Smooth muscle cell (in vitro differentiated cells): ENCODE measurements at regions not wholly inside any gene's neighbourhood (a gene's known extent, or its start where the extent isn't known, plus 50 kb on each side); places are given as distances from the start of the nearest gene placed in this dataset.

Source experiments
- DNase-seq: peaks from one replicate; lab custom pipeline; 2025; ENCODE audit not compliant: unreplicated experiment; lab: John Stamatoyannopoulos, UW
- H2AFZ ChIP-seq: fragments of 200-600 bp; sonication (generic); 2 replicates; pipeline ENCODE4 v1.6.0; 2016; ENCODE audit warnings: antibody characterized with exemption, low read depth, mild to moderate bottlenecking
- H3F3A ChIP-seq: fragments of 200-600 bp; sonication (generic); 2 replicates; pipeline ENCODE4 v1.6.0; 2017; ENCODE audit warnings: antibody characterized with exemption, low read depth
- H3K27ac ChIP-seq: fragments of 200-600 bp; sonication (generic); 2 replicates; pipeline ENCODE4 v1.5.1; 2016; ENCODE audit warnings: low read depth, mild to moderate bottlenecking
- H3K27me3 ChIP-seq: fragments of 200-600 bp; sonication (generic); 2 replicates; pipeline ENCODE4 v1.6.1; 2016; ENCODE audit warnings: low read depth, mild to moderate bottlenecking
- H3K36me3 ChIP-seq: fragments of 200-600 bp; sonication (generic); 2 replicates; pipeline ENCODE4 v1.5.1; 2016; ENCODE audit warnings: low read depth
- H3K4me1 ChIP-seq: fragments of 200-600 bp; sonication (generic); 2 replicates; pipeline ENCODE4 v1.5.1; 2016; ENCODE audit warnings: low read depth
- H3K4me2 ChIP-seq: fragments of 200-600 bp; sonication (generic); 2 replicates; pipeline ENCODE4 v1.6.0; 2016; ENCODE audit warnings: mild to moderate bottlenecking
- H3K4me3 ChIP-seq: fragments of 200-600 bp; sonication (generic); 2 replicates; pipeline ENCODE4 v1.5.1; 2016; ENCODE audit warnings: mild to moderate bottlenecking
- H3K79me2 ChIP-seq: fragments of 200-600 bp; sonication (generic); 2 replicates; pipeline ENCODE4 v1.6.0; 2016; ENCODE audit warnings: low read depth, mild to moderate bottlenecking
- H3K9ac ChIP-seq: fragments of 200-600 bp; sonication (generic); 2 replicates; pipeline ENCODE4 v1.6.0; 2016; ENCODE audit warnings: low read depth
- H3K9me3 ChIP-seq: fragments of 200-600 bp; sonication (generic); replicated peaks from 2 replicates; pipeline ENCODE4 v1.5.1; 2016; ENCODE audit warnings: low read depth
- H4K20me1 ChIP-seq: fragments of 200-600 bp; sonication (generic); 2 replicates; pipeline ENCODE4 v1.6.0; 2016; ENCODE audit warnings: low read depth
- WGBS: methylation state at CpG from one replicate; pipeline ENCODE4 v1.1.7; 2016; ENCODE audit warnings: low lambda C conversion rate; 5-methylcytosine and 5-hydroxymethylcytosine counted together
- TF ChIP-seq, protein P1 (sequence below): fragments of 200-600 bp; sonication (generic); IDR thresholded peaks from 2 replicates; pipeline ENCODE4 v1.5.1; 2017; ENCODE audit warnings: borderline replicate concordance, mild to moderate bottlenecking, antibody characterized with exemption; ENCODE audit not compliant: insufficient read depth, poor library complexity, severe bottlenecking

DNA sequence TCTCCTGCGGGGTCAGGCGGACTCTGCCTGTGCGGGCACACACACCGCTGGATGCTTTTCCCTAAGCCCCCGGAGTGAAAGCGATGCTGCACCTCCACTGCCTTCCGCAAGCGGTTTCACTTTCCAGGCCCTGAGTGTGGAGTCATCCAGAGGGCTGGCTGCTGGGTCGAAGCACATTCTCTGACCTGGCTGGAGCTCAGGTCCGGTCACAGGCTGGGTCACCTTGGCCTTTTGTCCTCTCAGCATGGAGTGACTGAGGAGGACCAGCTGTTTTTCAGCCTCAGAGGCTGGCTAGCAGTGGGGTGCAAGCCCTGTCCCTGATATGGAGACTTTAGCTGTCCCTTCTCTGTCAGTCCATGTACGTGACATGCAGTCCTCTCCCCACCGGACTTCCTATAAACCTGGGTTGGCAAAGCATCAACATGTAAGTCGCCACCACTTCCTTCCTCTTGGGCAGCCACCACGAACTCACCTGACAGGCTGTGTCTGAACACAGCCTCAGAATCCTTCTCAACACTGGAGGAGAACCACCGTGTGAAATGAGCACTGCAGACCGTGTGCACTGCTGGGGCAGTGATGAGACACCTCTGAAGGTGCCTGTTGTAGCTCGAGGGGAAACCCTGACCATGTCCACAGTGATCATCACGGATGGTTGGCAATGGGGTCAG lies 51.3 kb downstream of the GADD45G start:
- no peak for DNase-seq

DNA sequence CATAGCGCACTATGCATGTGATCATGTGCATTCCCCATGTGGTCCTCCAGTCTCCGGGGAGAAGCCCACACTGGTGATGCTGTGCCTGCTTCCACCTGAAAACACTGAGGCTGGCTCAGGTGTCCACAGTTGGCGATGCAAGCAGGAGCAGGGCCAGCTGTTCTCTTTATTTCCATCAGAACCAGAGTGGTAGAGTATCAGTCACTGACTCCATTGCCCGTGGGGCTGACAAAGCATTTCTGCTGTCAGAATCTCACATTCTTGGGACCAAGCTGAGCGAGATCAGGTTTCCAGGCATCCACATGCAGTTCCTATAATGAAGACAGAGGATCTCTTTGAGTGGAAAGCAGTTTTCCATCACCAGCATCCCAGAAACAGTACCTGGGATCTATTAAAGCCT lies 52.5 kb downstream of the GADD45G start:
- H3K36me3 ChIP-seq, result no peaks in the 10 kb centered on the region
- no peak for DNase-seq
- no peak overlapping the region for H3K27ac ChIP-seq
- H2AFZ ChIP-seq, result no peak overlapping the region
- peaks cover 7% of the 10 kb centered on the region for H3K4me1 ChIP-seq
- no peaks in the 10 kb centered on the region for H3K27me3 ChIP-seq
- no peaks in the 10 kb centered on the region for H3K9me3 ChIP-seq
- H3K9ac ChIP-seq, result no peak overlapping the region
- 86% methylated on average over 5 of the region's 5 CpGs for WGBS
- H3K79me2 ChIP-seq, result no peaks in the 10 kb centered on the region
- no peaks in the 10 kb centered on the region for H4K20me1 ChIP-seq
- H3K4me3 ChIP-seq, result no peak overlapping the region
- TF ChIP-seq, protein P1, sequence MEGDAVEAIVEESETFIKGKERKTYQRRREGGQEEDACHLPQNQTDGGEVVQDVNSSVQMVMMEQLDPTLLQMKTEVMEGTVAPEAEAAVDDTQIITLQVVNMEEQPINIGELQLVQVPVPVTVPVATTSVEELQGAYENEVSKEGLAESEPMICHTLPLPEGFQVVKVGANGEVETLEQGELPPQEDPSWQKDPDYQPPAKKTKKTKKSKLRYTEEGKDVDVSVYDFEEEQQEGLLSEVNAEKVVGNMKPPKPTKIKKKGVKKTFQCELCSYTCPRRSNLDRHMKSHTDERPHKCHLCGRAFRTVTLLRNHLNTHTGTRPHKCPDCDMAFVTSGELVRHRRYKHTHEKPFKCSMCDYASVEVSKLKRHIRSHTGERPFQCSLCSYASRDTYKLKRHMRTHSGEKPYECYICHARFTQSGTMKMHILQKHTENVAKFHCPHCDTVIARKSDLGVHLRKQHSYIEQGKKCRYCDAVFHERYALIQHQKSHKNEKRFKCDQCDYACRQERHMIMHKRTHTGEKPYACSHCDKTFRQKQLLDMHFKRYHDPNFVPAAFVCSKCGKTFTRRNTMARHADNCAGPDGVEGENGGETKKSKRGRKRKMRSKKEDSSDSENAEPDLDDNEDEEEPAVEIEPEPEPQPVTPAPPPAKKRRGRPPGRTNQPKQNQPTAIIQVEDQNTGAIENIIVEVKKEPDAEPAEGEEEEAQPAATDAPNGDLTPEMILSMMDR, result no peak
- no peak overlapping the region for H3K4me2 ChIP-seq
- no peaks in the 10 kb centered on the region for H3F3A ChIP-seq

More for the DNA sequence above, 51.3 kb downstream of the GADD45G start:
- Histone ChIP-seq H2AFZ (no peak overlapping the region), H3K27me3 (no peaks in the 10 kb centered on the region), H3K4me2 (no peak overlapping the region), H3K4me3 (no peak overlapping the region), H3K27ac (no peak overlapping the region), H3K36me3 (no peaks in the 10 kb centered on the region), H3K79me2 (no peaks in the 10 kb centered on the region), H3K9me3 (no peaks in the 10 kb centered on the region), H3K9ac (no peak overlapping the region), H3K4me1 (peaks cover 7% of the 10 kb centered on the region), H3F3A (no peaks in the 10 kb centered on the region), H4K20me1 (no peaks in the 10 kb centered on the region)
- TF ChIP-seq, protein P1, result no peak
- 97% methylated on average over 18 of the region's 18 CpGs for WGBS

DNA sequence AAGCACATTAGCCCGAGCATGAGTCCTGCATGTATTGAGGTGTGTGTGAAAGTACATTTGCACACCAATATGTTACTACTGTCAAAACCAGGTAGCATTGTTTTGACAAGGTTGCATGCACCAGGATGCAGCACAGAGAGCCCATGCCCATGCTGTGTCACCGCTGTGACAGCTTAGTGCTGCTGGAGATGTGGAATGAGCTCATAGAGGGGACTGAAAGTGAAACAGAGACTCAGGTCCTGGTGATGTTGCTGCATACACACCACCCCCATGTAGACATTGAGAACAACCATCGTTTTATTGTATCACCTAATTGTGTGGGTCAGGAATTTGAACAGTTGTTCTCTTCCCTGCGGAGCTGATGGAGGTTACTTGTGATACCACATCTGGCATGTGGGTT lies 53.0 kb downstream of the GADD45G start:
- Histone ChIP-seq H4K20me1 (no peaks in the 10 kb centered on the region), H3F3A (no peaks in the 10 kb centered on the region), H3K4me1 (peaks cover 7% of the 10 kb centered on the region), H3K9me3 (no peaks in the 10 kb centered on the region), H3K79me2 (no peaks in the 10 kb centered on the region), H3K4me2 (no peak overlapping the region), H3K36me3 (no peaks in the 10 kb centered on the region), H3K27ac (no peak overlapping the region), H3K4me3 (no peak overlapping the region), H2AFZ (no peak overlapping the region), H3K9ac (no peak overlapping the region), H3K27me3 (no peaks in the 10 kb centered on the region)
- TF ChIP-seq, protein P1, result no peak
- WGBS, result 95% methylated on average over 4 of the region's 4 CpGs
- no peak for DNase-seq

DNA sequence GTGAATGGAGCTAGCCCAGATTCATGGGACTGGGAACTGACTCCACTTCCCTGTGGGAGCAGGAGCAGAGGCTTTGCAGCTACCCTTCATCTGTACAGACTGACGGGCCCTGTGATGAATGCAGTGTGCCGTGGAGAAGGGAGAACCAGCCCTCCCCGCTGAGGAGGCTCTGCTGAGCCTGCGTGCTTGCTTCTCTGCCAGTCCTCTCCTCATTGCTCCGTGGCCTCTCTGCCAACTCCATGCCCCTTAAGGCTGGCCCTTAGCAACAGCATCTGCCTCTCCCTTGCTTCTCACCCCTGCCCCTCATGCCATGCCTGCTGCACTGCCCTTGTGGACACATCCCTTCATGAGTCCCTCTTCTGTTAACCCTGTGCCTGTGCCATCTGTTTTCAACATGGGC lies 53.6 kb downstream of the GADD45G start:
- DNase-seq, result no peak
- Histone ChIP-seq H3K79me2 (no peaks in the 10 kb centered on the region), H3K4me1 (peaks cover 7% of the 10 kb centered on the region), H3F3A (no peaks in the 10 kb centered on the region), H3K9ac (no peak overlapping the region), H3K27ac (no peak overlapping the region), H3K4me2 (no peak overlapping the region), H3K4me3 (no peak overlapping the region), H3K27me3 (no peaks in the 10 kb centered on the region), H3K36me3 (no peaks in the 10 kb centered on the region), H2AFZ (no peak overlapping the region), H3K9me3 (no peaks in the 10 kb centered on the region), H4K20me1 (no peaks in the 10 kb centered on the region)
- WGBS, result 89% methylated on average over 5 of the region's 5 CpGs
- TF ChIP-seq, protein P1, result no peak
